ENCODE measurements at regions not wholly inside any gene's neighbourhood (a gene's known extent, or its start where the extent isn't known, plus 50 kb on each side); places are given as distances from the start of the nearest gene placed in this dataset.

DNA sequence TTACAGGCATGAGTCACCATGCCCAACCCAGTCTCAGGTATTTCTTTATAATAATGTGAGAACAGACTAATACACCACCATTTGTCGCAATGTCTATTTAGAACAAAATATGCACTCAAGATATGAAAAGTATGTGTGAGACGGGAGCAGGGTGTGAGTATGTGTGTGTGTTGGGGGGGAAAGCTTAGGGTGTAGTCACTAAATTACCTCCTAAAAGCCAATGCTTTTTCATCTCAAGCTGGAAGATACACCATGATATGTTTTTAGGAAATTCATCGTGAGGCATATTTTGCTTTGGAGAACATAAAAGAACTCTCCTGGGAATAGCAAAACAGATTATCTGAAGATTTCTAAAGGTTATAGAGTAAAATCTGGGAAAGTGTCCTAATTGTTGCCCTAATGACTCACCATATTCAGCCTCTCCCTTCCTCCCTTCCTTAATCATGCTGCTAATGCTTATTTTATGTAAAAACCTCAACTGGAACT lies 262.7 kb downstream of the PDHA2 start:
- Histone ChIP-seq H3K4me3 (no peak overlapping the region), H3K36me3 (no peaks in the 10 kb centered on the region), H3K27ac (no peak overlapping the region), H3K27me3 (no peaks in the 10 kb centered on the region), H3K9me3 (no peaks in the 10 kb centered on the region), H3K4me1 (no peaks in the 10 kb centered on the region)
- TF ChIP-seq POLR2A (IDR thresholded peaks at IDR 0.05) = no peak
- TF ChIP-seq CTCF (IDR thresholded peaks at IDR 0.05) = no peak
- no peak for DNase-seq
- intact Hi-C loops (cut with DNase I; ENCODE audit: low total_unique reads) = no loop called here

DNA sequence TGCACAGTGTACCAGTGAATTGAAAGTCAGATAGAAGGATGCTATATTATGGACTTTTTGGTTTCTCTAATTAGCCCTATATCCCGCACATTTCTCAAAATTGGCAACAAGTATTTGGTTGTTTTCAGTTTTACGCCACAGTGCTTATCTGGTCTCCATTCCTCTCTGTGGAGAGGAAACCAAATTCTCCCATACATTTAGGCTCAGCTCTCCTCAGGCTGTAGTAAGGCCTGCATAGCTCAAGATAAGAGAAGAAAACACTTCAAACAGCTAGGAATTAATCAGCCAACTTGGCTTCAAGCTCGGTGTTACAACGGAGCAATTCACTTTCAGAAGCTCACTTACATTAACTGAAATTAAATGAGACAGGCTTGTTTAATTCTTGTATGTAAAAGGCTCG lies 263.2 kb downstream of the PDHA2 start:
- TF ChIP-seq CTCF (IDR thresholded peaks at IDR 0.05) (no peak), POLR2A (IDR thresholded peaks at IDR 0.05) (no peak)
- Histone ChIP-seq H3K4me1 (no peaks in the 10 kb centered on the region), H3K27me3 (no peaks in the 10 kb centered on the region), H3K27ac (no peak overlapping the region), H3K36me3 (no peaks in the 10 kb centered on the region), H3K9me3 (no peaks in the 10 kb centered on the region), H3K4me3 (no peak overlapping the region)
- DNase-seq = no peak
- intact Hi-C loops (cut with DNase I; ENCODE audit: low total_unique reads) = no loop called here

DNA sequence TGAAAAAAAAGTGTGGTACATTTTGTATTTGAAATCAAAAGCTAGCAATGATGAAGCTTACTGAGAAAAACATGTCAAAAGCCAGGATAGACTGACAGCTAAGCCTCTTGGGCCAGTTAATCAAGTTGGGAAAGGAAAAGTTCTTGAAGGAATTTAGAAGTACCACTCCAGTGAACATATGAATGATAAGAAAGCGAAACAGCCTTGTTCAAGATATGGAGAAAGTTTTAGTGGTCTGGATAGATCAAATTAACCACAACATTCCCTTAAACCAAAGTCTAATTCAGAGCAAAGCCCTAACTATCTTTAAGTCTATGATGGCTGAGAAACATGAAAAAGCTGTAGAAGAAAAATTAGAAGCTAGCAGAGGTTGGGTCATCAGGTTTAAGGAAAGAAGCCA lies 268.3 kb downstream of the PDHA2 start:
- Histone ChIP-seq H3K4me1 (no peaks in the 10 kb centered on the region), H3K27me3 (no peaks in the 10 kb centered on the region), H3K4me3 (no peak overlapping the region), H3K27ac (no peak overlapping the region), H3K36me3 (no peaks in the 10 kb centered on the region), H3K9me3 (no peaks in the 10 kb centered on the region)
- DNase-seq = no peak
- intact Hi-C loops (cut with DNase I; ENCODE audit: low total_unique reads) = no loop called here
- TF ChIP-seq CTCF (IDR thresholded peaks at IDR 0.05) (no peak), POLR2A (IDR thresholded peaks at IDR 0.05) (no peak)

- no peaks in the 10 kb centered on the region for H3K9me3 ChIP-seq
- no peaks in the 10 kb centered on the region for H3K36me3 ChIP-seq
- no peak for DNase-seq
- no peak overlapping the region for H3K4me3 ChIP-seq
- H3K27ac ChIP-seq = no peak overlapping the region
- TF ChIP-seq POLR2A (IDR thresholded peaks at IDR 0.05) (no peak), CTCF (IDR thresholded peaks at IDR 0.05) (no peak)
- no peaks in the 10 kb centered on the region for H3K27me3 ChIP-seq
- intact Hi-C loops (cut with DNase I; ENCODE audit: low total_unique reads) = no loop called here
- H3K4me1 ChIP-seq = no peaks in the 10 kb centered on the region
Measured at GRCh38 chr4:96112631-96113030, 272.7 kb downstream of the PDHA2 start.

DNA sequence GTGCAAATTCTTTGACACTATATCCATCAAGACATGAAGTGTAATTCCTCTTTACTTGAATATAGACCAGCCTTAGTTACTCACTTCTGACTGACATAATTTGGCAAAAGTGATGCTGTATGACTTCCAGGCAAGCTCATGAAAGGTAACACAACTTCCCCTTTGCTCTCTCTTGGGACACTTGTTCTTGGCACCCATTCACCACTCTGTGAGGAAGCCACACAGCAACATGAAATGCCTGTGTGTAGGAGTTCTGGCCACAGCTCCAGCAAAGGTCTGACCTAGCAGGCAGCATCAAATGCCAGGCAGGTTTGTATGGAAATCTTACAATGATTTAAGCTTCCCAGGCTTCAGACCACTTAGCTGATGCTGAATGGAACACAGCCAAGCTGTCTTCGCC lies 280.3 kb downstream of the PDHA2 start:
- Histone ChIP-seq H3K9me3 (no peaks in the 10 kb centered on the region), H3K36me3 (no peaks in the 10 kb centered on the region), H3K4me1 (no peaks in the 10 kb centered on the region), H3K4me3 (no peak overlapping the region), H3K27me3 (no peaks in the 10 kb centered on the region), H3K27ac (no peak overlapping the region)
- no peak for TF ChIP-seq POLR2A (IDR thresholded peaks at IDR 0.05)
- TF ChIP-seq CTCF (IDR thresholded peaks at IDR 0.05) = no peak
- no peak for DNase-seq
- intact Hi-C loops (cut with DNase I; ENCODE audit: low total_unique reads) = no loop called here
